ENCODE measurements at regions not wholly inside any gene's neighbourhood (a gene's known extent, or its start where the extent isn't known, plus 50 kb on each side); places are given as distances from the start of the nearest gene placed in this dataset.
A peak's percentile ranks its signal among the peaks of the same experiment; 100 is the strongest.

DNA sequence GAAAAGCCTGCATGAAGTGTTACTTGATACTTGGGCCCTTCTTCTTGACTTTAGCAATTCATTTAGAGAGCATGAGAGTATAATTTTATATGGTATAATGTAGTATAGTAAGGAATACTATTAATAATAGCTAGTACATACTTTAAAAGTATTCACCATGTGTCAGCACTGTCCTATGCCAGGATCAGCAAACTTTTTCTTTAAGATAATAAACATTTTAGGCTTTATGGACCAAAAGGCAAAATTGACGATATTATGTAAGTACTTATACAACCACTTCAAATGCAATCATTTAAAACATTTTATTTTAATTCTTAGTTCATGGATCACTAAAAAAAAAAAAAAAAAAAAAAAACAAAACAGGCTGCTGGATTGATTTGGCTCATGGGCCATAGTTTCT, 163.9 kb downstream of the IBTK start:
- H3K4me1 ChIP-seq, result peaks cover 7% of the 10 kb centered on the region
- no peak overlapping the region for H3K27ac ChIP-seq
- H3K4me3 ChIP-seq, result no peak overlapping the region
- no peaks in the 10 kb centered on the region for H3K36me3 ChIP-seq
- no peak for DNase-seq
- H3K27me3 ChIP-seq, result no peaks in the 10 kb centered on the region
- H3K9me3 ChIP-seq (replicated peaks), result no peaks in the 10 kb centered on the region; the same call in 1 of the 2 replicates

DNA sequence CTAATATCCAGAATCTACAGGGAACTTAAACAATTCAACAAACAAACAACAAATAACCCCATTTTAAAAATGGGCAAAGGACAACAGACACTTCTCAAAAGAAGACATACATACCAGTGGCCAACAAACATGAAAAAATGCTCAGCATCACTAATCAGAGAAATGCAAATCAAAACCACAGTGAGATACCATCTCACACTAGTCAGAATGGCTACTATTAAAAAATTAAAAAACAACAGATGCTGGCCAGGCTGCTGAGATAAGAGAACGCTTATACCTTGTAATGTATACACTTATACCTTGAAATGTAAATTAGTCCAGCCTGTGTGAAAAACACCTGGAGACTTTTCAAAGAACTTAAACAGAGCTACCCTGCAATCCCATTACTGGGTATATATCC, 166.8 kb downstream of the IBTK start:
- Histone ChIP-seq H3K4me1 (peaks cover 7% of the 10 kb centered on the region), H3K27ac (peak overlapping the region; percentile 13; the same call in 1 of the 2 replicates), H3K4me3 (no peak overlapping the region), H3K36me3 (no peaks in the 10 kb centered on the region), H3K27me3 (no peaks in the 10 kb centered on the region), H3K9me3 (replicated peaks) (no peaks in the 10 kb centered on the region; the same call in 1 of the 2 replicates)
- no peak for DNase-seq

DNA sequence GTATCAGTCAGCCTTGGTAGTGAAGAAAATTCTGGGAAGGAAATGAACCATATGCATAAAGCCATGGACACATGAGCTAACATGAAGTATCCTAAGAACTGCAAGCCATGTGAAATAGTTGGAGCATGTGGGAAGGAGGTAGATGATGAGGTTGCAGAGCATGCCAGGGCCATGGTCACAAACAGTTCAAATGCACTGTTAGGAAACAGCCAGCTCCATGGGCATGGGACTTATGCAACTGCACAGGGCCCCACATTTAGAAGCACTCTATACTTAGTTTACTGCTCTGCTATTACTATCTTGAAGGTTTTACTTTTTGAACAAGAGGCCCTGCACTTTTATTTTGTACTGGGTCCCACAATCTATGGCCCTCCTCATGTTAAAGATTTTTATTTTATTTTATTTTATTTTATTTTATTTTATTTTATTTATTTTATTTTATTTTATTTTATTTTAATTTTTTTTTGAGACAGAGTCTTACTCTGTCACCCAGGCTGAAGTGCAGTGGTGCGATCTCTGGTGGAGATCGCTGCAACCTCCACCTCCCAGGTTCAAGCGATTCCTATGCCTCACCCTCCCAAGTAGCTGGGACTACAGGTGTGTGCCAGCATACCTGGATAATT, 169.1 kb downstream of the IBTK start:
- no peaks in the 10 kb centered on the region for H3K27me3 ChIP-seq
- no peak overlapping the region for H3K4me3 ChIP-seq
- H3K4me1 ChIP-seq, result peaks cover 7% of the 10 kb centered on the region
- H3K9me3 ChIP-seq (replicated peaks), result no peaks in the 10 kb centered on the region; the same call in 1 of the 2 replicates
- H3K27ac ChIP-seq, result no peak overlapping the region
- no peaks in the 10 kb centered on the region for H3K36me3 ChIP-seq
- DNase-seq, result no peak

DNA sequence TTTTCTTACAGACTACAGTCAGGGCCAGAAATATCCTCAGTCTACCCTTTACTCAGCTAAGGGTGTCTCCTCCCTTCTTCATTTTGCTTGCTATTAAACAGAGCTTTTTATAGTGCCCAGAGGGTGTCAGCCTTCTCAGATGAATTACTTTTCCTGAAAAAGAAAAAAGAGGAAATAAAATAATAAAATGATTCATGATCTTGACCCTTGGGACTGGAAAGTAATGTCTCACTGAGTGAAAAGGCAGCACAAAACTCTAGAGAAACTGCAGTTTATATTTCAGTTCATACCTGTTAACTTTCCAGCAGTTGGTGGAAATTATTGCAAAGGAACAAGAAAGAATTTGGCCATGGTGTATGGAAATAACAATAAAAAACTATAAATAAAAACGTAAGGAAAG, 170.6 kb downstream of the IBTK start:
- Histone ChIP-seq H3K27ac (no peak overlapping the region), H3K27me3 (no peaks in the 10 kb centered on the region), H3K4me3 (no peak overlapping the region), H3K9me3 (replicated peaks) (no peaks in the 10 kb centered on the region; the same call in 1 of the 2 replicates), H3K4me1 (peaks cover 7% of the 10 kb centered on the region), H3K36me3 (no peaks in the 10 kb centered on the region)
- DNase-seq, result no peak

DNA sequence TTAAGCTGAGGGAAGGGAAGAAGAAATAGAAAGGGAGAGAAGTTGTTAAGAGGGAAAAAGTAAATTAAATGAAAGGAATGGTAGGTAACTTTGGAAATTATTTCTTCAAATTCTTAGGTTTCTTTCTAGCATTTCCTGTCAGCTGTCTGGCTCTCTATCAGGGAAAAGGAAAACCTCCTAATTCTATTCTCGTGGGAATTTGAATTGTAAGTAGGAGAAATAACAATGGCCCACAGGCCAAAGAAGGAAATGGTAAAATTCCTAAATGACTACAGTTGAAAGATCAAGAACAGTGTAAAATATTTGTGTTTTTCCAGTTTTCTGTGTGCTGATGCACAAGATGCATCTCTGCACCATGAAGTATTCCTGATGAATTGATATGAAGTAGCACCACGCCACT, 173.0 kb downstream of the IBTK start:
- no peaks in the 10 kb centered on the region for H3K4me1 ChIP-seq
- no peak overlapping the region for H3K4me3 ChIP-seq
- DNase-seq, result no peak
- no peak overlapping the region for H3K27ac ChIP-seq
- H3K9me3 ChIP-seq (replicated peaks), result no peaks in the 10 kb centered on the region; the same call in 1 of the 2 replicates
- no peaks in the 10 kb centered on the region for H3K27me3 ChIP-seq
- no peaks in the 10 kb centered on the region for H3K36me3 ChIP-seq

GRCh38 chr6:82073484-82073883, 174.1 kb downstream of the IBTK start:
- H3K4me3 ChIP-seq, result no peak overlapping the region
- no peaks in the 10 kb centered on the region for H3K9me3 ChIP-seq (replicated peaks)
- no peak overlapping the region for H3K27ac ChIP-seq
- H3K27me3 ChIP-seq, result no peaks in the 10 kb centered on the region
- DNase-seq, result no peak
- H3K4me1 ChIP-seq, result no peaks in the 10 kb centered on the region
- no peaks in the 10 kb centered on the region for H3K36me3 ChIP-seq

DNA sequence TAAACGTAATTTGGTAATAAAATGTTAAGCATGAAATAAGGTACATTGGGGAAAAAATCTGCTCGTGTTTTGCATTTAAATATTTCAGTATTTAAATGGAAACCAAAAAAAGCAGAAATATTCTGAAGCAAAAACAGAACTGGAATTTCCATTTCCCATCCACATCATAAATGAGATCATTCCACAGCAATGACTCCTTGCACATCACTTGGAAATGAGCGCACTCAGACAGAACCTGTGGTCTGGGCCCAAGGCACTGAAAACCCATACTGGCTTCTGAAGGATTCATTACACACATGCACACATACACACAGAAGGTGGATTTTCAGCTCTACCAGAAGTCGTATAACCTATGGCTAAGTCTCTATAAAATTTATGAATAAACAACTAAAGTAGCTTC, 174.8 kb downstream of the IBTK start:
- Histone ChIP-seq H3K27ac (no peak overlapping the region), H3K4me1 (no peaks in the 10 kb centered on the region), H3K4me3 (no peak overlapping the region), H3K9me3 (replicated peaks) (no peaks in the 10 kb centered on the region), H3K36me3 (no peaks in the 10 kb centered on the region), H3K27me3 (no peaks in the 10 kb centered on the region)
- DNase-seq, result no peak

GRCh38 chr6:82072121-82072521, 175.4 kb downstream of the IBTK start:
- no peak for DNase-seq

GRCh38 chr6:82068721-82069120, 178.8 kb downstream of the IBTK start:
- no peaks in the 10 kb centered on the region for H3K27me3 ChIP-seq
- H3K27ac ChIP-seq, result no peak overlapping the region
- DNase-seq, result no peak
- H3K9me3 ChIP-seq (replicated peaks), result no peaks in the 10 kb centered on the region
- no peaks in the 10 kb centered on the region for H3K4me1 ChIP-seq
- no peaks in the 10 kb centered on the region for H3K36me3 ChIP-seq
- H3K4me3 ChIP-seq, result no peak overlapping the region

More at GRCh38 chr6:82072121-82072521, 175.4 kb downstream of the IBTK start:
- no peaks in the 10 kb centered on the region for H3K4me1 ChIP-seq
- H3K9me3 ChIP-seq (replicated peaks), result no peaks in the 10 kb centered on the region
- H3K27me3 ChIP-seq, result no peaks in the 10 kb centered on the region
- no peak overlapping the region for H3K27ac ChIP-seq
- H3K36me3 ChIP-seq, result no peaks in the 10 kb centered on the region
- H3K4me3 ChIP-seq, result no peak overlapping the region

- no peak overlapping the region for H3K27ac ChIP-seq
- no peaks in the 10 kb centered on the region for H3K4me1 ChIP-seq
These were observed 180.5 kb downstream of the IBTK start for GRCh38 chr6:82066991-82067411.

DNA sequence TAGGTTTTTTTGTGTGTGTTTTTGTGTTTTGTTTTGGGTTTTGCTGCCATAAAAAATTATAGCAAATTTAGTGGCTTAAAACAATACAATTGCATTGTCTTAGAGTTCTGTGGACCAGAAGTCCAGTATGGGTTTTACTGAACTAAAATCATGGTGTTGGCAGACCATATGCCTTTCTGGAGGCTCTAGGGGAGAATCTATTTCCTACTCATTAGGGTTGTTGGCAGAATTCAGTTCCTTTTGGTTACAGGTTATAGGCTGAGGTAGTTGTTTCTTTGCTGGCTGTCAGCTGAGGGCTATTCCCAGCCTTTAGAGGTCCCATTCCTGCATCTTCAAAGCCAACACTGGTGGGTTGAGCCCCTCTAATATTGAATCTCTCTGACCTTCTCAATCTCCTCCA, 181.3 kb downstream of the IBTK start:
- Histone ChIP-seq H3K4me1 (no peaks in the 10 kb centered on the region), H3K27me3 (no peaks in the 10 kb centered on the region), H3K36me3 (no peaks in the 10 kb centered on the region), H3K9me3 (replicated peaks) (no peaks in the 10 kb centered on the region), H3K27ac (no peak overlapping the region), H3K4me3 (no peak overlapping the region)
- DNase-seq, result no peak

More at GRCh38 chr6:82066991-82067411, 180.5 kb downstream of the IBTK start:
- Histone ChIP-seq H3K36me3 (no peaks in the 10 kb centered on the region), H3K4me3 (no peak overlapping the region), H3K27me3 (no peaks in the 10 kb centered on the region), H3K9me3 (replicated peaks) (no peaks in the 10 kb centered on the region)
- DNase-seq, result no peak

DNA sequence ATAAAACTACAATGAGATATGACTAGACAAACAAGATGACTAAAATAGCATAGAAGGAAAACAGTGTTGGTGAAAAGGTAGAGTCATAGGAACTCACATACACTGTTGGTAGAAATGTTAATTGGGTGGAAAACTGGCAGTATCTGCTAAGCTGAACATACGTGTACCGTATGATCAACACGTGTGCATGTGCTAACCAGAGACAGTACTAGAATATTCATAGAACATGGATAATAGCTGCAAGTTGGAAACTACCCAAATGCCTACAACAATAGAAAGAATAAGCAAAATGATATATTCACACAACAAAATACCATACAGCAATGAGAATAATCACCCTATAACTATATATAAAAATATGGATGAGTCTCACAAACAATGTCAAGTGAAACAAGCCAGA, 184.0 kb downstream of the IBTK start:
- no peaks in the 10 kb centered on the region for H3K36me3 ChIP-seq
- no peak for DNase-seq

DNA sequence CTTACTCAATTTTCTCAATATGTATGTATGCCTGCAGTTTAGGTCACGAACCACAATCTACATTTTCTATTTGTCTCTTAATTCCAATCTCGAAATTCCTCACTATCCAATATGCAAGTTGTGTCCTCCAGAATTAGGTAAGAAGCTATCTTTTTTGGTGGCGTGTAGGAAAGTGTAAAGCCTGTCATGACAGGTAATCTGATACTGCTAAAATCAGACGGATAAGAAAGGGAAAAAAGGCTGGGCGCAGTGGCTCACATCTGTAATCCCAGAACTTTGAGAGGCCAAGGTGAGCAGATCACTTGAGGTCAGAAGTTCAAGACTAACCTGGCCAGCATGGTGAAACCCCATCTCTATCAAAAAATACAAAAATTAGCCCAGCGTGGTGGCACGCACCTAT, 185.3 kb downstream of the IBTK start:
- DNase-seq, result no peak
- H3K27me3 ChIP-seq, result no peaks in the 10 kb centered on the region
- no peaks in the 10 kb centered on the region for H3K36me3 ChIP-seq
- H3K4me1 ChIP-seq, result peaks cover 4% of the 10 kb centered on the region
- H3K27ac ChIP-seq, result no peak overlapping the region
- H3K9me3 ChIP-seq (replicated peaks), result no peaks in the 10 kb centered on the region
- no peak overlapping the region for H3K4me3 ChIP-seq

More for the DNA sequence above, 184.0 kb downstream of the IBTK start:
- H3K27me3 ChIP-seq, result no peaks in the 10 kb centered on the region
- no peak overlapping the region for H3K4me3 ChIP-seq
- H3K4me1 ChIP-seq, result no peaks in the 10 kb centered on the region
- no peaks in the 10 kb centered on the region for H3K9me3 ChIP-seq (replicated peaks)
- H3K27ac ChIP-seq, result no peak overlapping the region

DNA sequence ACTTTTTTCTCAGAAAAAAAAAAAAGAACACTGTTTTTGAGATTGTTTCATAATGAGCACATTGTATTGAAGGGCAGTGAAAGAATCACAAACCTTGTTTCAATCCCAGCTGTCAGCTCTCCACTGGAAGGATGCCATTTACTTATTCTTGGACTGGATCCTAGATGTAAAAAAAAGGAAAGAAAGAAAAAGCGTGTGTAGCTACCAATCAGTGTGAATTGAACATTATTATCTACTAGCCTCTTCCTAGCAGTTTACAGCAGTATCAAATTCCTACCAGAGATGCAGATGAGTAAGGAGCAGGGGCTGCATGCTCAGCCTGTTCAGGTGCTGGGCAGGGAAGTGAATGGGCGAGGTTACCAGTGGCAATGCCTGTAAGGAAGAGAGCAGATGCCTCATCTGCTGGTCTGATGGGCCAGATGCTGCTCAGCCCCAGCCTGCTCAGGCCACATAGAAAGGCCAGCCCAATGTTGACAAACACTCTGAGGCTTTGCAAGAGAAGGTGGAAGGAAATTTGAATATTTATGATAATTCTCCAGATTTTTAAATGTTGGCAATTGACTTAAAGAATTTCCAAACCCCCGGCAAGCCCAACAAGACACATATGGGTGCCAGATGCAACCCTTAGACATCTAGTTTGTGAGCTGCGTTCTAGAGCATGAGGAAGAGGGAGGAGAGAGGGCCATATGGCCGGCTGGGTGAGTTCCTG, 189.5 kb downstream of the IBTK start:
- Histone ChIP-seq H3K4me3 (no peak overlapping the region), H3K27me3 (no peaks in the 10 kb centered on the region), H3K36me3 (no peaks in the 10 kb centered on the region), H3K4me1 (peaks cover 12% of the 10 kb centered on the region), H3K27ac (no peak overlapping the region), H3K9me3 (replicated peaks) (no peaks in the 10 kb centered on the region)
- DNase-seq, result peak in 1 of 2 experiments; percentile 57

GRCh38 chr6:82056567-82056966, 191.0 kb downstream of the IBTK start:
- DNase-seq, result no peak
- H3K36me3 ChIP-seq, result no peaks in the 10 kb centered on the region
- no peaks in the 10 kb centered on the region for H3K9me3 ChIP-seq (replicated peaks)
- no peak overlapping the region for H3K27ac ChIP-seq
- no peaks in the 10 kb centered on the region for H3K27me3 ChIP-seq
- peaks cover 12% of the 10 kb centered on the region for H3K4me1 ChIP-seq
- H3K4me3 ChIP-seq, result no peak overlapping the region
